ENCODE measurements at regions not wholly inside any gene's neighbourhood (a gene's known extent, or its start where the extent isn't known, plus 50 kb on each side); places are given as distances from the start of the nearest gene placed in this dataset.

GRCh38 chr1:188517139-188517538 lies 1688.4 kb downstream of the PLA2G4A start:
- Histone ChIP-seq H3K9me3 (peaks cover 0 to 7% (median 0%) of the 10 kb centered on the region in 8 donors), H3K27me3 (replicated peaks in 1 of 7) (no peaks in the 10 kb centered on the region), H3K36me3 (no peaks in the 10 kb centered on the region), H3K4me3 (no peak overlapping the region), H3K4me1 (no peaks in the 10 kb centered on the region), H3K27ac (no peak overlapping the region)
- TF ChIP-seq POLR2A (IDR thresholded peaks at IDR 0.05) (no peak), POLR2AphosphoS5 (IDR thresholded peaks at IDR 0.05) (no peak), CTCF (IDR thresholded peaks at IDR 0.05 in 8 of 11, conservative IDR thresholded peaks at IDR 0.05 in 3 of 11) (no peak)
- DNase-seq = no peak
- intact Hi-C loops (cut with DNase I; ENCODE audit: low total_unique reads) = no loop called here
- WGBS, 5 donors = 75 to 85% (median 84%) methylated on average over 1 of the region's 1 CpG

- Histone ChIP-seq H3K4me1 (no peaks in the 10 kb centered on the region), H3K4me3 (no peak overlapping the region), H3K9me3 (no peaks in the 10 kb centered on the region), H3K27me3 (replicated peaks in 1 of 7) (no peaks in the 10 kb centered on the region), H3K36me3 (no peaks in the 10 kb centered on the region), H3K27ac (no peak overlapping the region)
- 61 to 67% (median 66%) methylated on average over 4 of the region's 4 CpGs for WGBS, 5 donors
- intact Hi-C loops (cut with DNase I; ENCODE audit: low total_unique reads) = no loop called here
- no peak for DNase-seq
- TF ChIP-seq POLR2AphosphoS5 (IDR thresholded peaks at IDR 0.05) = no peak
Measured at GRCh38 chr1:188551176-188551575, 1722.4 kb downstream of the PLA2G4A start.

GRCh38 chr1:188557053-188557452 lies 1728.3 kb downstream of the PLA2G4A start:
- no peak for TF ChIP-seq CTCF (IDR thresholded peaks at IDR 0.05 in 8 of 11, conservative IDR thresholded peaks at IDR 0.05 in 3 of 11)
- no peak for TF ChIP-seq POLR2A (IDR thresholded peaks at IDR 0.05)
- no peak for TF ChIP-seq POLR2AphosphoS5 (IDR thresholded peaks at IDR 0.05)
- H3K4me3 ChIP-seq = no peak overlapping the region
- intact Hi-C loops (cut with DNase I; ENCODE audit: low total_unique reads) = no loop called here

GRCh38 chr1:188582911-188583532 lies 1754.3 kb downstream of the PLA2G4A start:
- no peak overlapping the region for H3K4me3 ChIP-seq
- H3K4me1 ChIP-seq = no peaks in the 10 kb centered on the region
- H3K27ac ChIP-seq = no peak overlapping the region
- no peaks in the 10 kb centered on the region for H3K9me3 ChIP-seq
- 78 to 88% (median 81%) methylated on average over 2 of the region's 2 CpGs for WGBS, 5 donors
- DNase-seq = no peak
- intact Hi-C loops (cut with DNase I; ENCODE audit: low total_unique reads) = no loop called here
- TF ChIP-seq POLR2A (IDR thresholded peaks at IDR 0.05) = no peak
- no peak for TF ChIP-seq POLR2AphosphoS5 (IDR thresholded peaks at IDR 0.05)
- no peak for TF ChIP-seq CTCF (IDR thresholded peaks at IDR 0.05 in 8 of 11, conservative IDR thresholded peaks at IDR 0.05 in 3 of 11)
- no peaks in the 10 kb centered on the region for H3K36me3 ChIP-seq
- no peaks in the 10 kb centered on the region for H3K27me3 ChIP-seq (replicated peaks in 1 of 7)

More at GRCh38 chr1:188557053-188557452, 1728.3 kb downstream of the PLA2G4A start:
- Histone ChIP-seq H3K27me3 (replicated peaks in 1 of 7) (no peaks in the 10 kb centered on the region), H3K9me3 (no peaks in the 10 kb centered on the region), H3K4me1 (no peaks in the 10 kb centered on the region), H3K27ac (no peak overlapping the region), H3K36me3 (no peaks in the 10 kb centered on the region)
- DNase-seq = no peak

GRCh38 chr1:188584119-188584518 lies 1755.4 kb downstream of the PLA2G4A start:
- Histone ChIP-seq H3K36me3 (no peaks in the 10 kb centered on the region), H3K9me3 (no peaks in the 10 kb centered on the region), H3K27ac (no peak overlapping the region), H3K4me3 (no peak overlapping the region), H3K4me1 (no peaks in the 10 kb centered on the region), H3K27me3 (replicated peaks in 1 of 7) (no peaks in the 10 kb centered on the region)
- TF ChIP-seq POLR2AphosphoS5 (IDR thresholded peaks at IDR 0.05) = no peak
- TF ChIP-seq CTCF (IDR thresholded peaks at IDR 0.05 in 8 of 11, conservative IDR thresholded peaks at IDR 0.05 in 3 of 11) = no peak
- no peak for TF ChIP-seq POLR2A (IDR thresholded peaks at IDR 0.05)
- intact Hi-C loops (cut with DNase I; ENCODE audit: low total_unique reads) = no loop called here
- DNase-seq = no peak
- 62 to 86% (median 75%) methylated on average over 2 of the region's 2 CpGs for WGBS, 5 donors
